ENCODE measurements at regions not wholly inside any gene's neighbourhood (a gene's known extent, or its start where the extent isn't known, plus 50 kb on each side); places are given as distances from the start of the nearest gene placed in this dataset.
"Not testable (repeated sequence)": the region's sequence is repeated elsewhere in the genome, so short reads cannot be mapped to it uniquely, and the experiment has no call there.

DNA sequence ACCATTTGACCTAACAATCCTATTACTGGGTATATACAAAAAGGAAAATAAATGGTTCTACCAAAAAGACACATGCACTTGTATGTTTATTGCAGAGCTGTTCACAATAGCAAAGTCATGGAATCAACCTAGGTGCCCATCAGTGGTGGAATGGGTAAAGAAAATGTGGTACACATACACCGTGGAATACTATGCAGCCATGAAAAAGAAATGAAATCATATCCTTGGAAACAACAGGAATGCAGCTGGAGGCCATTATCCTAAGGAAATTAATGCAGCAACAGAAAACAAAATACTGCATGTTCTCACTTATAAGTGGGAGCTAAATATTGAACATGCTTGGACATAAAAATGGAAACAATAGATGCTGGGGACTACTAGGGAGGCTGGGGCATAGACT is 534.1 kb upstream of the SGCD start:
- TF ChIP-seq, protein P1, sequence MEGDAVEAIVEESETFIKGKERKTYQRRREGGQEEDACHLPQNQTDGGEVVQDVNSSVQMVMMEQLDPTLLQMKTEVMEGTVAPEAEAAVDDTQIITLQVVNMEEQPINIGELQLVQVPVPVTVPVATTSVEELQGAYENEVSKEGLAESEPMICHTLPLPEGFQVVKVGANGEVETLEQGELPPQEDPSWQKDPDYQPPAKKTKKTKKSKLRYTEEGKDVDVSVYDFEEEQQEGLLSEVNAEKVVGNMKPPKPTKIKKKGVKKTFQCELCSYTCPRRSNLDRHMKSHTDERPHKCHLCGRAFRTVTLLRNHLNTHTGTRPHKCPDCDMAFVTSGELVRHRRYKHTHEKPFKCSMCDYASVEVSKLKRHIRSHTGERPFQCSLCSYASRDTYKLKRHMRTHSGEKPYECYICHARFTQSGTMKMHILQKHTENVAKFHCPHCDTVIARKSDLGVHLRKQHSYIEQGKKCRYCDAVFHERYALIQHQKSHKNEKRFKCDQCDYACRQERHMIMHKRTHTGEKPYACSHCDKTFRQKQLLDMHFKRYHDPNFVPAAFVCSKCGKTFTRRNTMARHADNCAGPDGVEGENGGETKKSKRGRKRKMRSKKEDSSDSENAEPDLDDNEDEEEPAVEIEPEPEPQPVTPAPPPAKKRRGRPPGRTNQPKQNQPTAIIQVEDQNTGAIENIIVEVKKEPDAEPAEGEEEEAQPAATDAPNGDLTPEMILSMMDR (conservative IDR thresholded peaks at IDR 0.05) = no peak

DNA sequence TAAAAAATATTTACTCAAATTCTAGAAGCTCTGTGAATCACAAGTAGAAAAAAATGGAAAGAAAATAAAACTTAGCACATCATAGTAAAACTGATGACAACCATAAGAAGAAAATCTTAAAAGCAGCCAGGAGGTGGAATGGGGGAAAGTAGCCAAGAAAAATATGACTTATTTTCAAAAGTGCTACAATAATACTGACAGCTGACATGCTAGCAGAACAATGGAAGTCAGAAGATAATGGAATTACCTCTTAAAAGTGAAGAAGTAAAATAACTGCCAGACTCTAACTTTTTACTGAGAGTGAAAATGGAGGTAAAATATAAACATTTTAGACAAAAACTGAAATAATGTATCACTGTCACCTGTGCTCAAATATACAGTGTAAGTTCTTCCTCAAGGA is 532.2 kb upstream of the SGCD start:
- no peak overlapping the region for H3K27ac ChIP-seq
- TF ChIP-seq, protein P1 (conservative IDR thresholded peaks at IDR 0.05) = no peak

More for the DNA sequence above, 534.1 kb upstream of the SGCD start:
- H3K27ac ChIP-seq = no peak overlapping the region

DNA sequence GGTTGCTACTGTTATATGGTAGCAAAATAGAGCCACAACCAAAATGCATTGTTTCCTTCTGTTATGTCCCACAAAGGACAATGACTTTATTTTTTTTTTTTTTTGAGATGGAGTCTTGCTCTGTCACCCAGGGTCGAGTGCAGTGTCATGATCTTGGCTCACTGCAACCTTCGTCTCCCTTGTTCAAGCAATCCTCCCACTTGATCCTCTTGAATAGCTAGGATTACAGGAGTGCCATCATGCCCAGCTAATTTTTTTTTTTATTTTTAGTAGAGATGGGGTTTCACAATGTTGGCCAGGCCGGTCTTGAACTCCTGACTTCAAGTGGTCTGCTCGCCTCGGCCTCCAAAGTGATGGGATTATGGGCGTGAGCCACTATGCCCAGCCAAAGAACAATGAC is 527.7 kb upstream of the SGCD start:
- TF ChIP-seq, protein P1 (conservative IDR thresholded peaks at IDR 0.05) = no peak

GRCh38 chr5:155807884-155808576 is 518.9 kb upstream of the SGCD start:
- H3K27ac ChIP-seq = no peak overlapping the region
- TF ChIP-seq, protein P1 (conservative IDR thresholded peaks at IDR 0.05) = no peak

More for the DNA sequence above, 527.7 kb upstream of the SGCD start:
- no peak overlapping the region for H3K27ac ChIP-seq

GRCh38 chr5:155815248-155815647 is 511.7 kb upstream of the SGCD start:
- TF ChIP-seq, protein P1 (conservative IDR thresholded peaks at IDR 0.05) = no peak
- no peak overlapping the region for H3K27ac ChIP-seq

DNA sequence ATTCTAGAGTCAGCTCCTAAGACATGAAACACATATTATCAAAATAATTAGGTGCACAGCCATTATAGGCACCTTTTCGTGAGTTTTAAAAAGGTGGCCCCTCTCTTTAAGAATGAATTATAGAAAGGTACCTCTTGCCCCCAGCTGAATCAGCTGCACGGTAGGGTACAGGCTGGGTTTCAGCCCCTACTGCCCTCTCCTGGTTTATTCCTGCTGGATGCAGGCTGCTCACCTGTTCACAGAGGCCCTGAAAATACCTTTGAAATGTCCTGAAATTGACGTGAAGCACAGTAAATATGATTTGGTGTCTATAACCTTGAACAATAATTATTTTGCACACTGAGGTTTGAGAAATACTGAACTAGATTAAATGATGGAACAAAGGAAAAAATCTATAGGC is 504.8 kb upstream of the SGCD start:
- H3K27ac ChIP-seq = no peak overlapping the region
- TF ChIP-seq, protein P1 (conservative IDR thresholded peaks at IDR 0.05) = peak; percentile 84

DNA sequence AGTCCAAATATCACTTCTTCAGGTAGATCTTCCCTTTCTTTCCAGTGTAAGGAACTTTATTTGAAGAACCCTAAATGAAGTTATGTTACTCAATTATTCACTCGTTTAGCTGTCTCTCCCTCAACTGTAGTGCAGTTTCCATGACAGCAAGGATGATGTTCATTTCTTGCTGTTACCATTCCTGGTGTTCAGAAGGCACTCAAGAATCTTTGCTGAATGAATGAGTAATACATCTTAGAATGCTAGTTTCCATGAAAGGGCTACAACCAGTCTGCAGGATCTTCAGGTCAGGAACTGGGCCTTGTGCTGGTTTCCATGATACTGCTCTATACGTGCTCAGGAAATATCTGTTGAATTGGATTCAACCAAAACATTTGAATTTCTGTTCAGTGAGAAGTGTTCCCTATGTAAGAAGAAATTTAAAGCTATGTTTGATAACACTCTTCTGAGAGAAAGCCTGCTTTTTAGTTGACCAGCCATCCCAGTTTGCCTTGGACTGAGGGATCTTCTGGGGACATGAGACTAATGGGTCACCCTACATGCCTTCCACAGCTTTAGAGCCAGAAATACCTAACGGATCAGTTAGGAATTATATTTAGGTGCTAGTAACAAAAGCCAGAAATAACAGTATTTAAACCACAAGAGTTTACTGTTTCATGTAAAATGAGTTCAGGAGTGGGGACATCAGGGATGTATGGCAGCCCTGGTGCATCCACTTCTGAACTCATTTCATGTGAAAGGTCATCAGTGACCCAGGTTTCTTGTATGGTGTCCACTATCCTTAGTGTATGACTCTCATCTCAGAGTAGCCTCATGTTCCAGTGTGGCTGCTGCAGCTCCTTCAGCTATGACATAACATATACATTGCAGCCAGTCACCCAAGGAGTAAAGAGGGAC is 500.1 kb upstream of the SGCD start:
- TF ChIP-seq, protein P1 (conservative IDR thresholded peaks at IDR 0.05) = no peak
- H3K27ac ChIP-seq = no peak overlapping the region

GRCh38 chr5:155827508-155827815 is 499.5 kb upstream of the SGCD start:
- H3K27ac ChIP-seq = not testable (repeated sequence)
